HepG2 (cell line): ENCODE measurements at regions not wholly inside any gene's neighbourhood (a gene's known extent, or its start where the extent isn't known, plus 50 kb on each side); places are given as distances from the start of the nearest gene placed in this dataset.

Source experiments
- CERS6 ChIP-seq: sonication (generic); formaldehyde crosslinking; IDR thresholded peaks from 2 replicates; pipeline ENCODE4 v1.5.0; 2020; ENCODE audit warnings: missing genetic modification reagents
- CREB1 ChIP-seq, 2 experiments: fragments of 450-650 bp in 1 of 2; IDR thresholded peaks; 2 replicates each; pipeline ENCODE4 v1.6.1; 2016 to 2017; ENCODE audit warnings: control low read depth in 1 of 2, mild to moderate bottlenecking in 1 of 2, missing compliant biosample characterization in 1 of 2, missing genetic modification characterization in 1 of 2
- DNMT3B ChIP-seq: conservative IDR thresholded peaks from 2 replicates; pipeline ENCODE4 v1.6.1; 2016; ENCODE audit warnings: missing biosample characterization, control low read depth
- DRAP1 ChIP-seq: IDR thresholded peaks from 2 replicates; pipeline ENCODE4 v1.6.1; 2016; ENCODE audit warnings: missing genetic modification reagents, missing compliant biosample characterization
- FOSL1 ChIP-seq: sonication (generic); formaldehyde crosslinking; IDR thresholded peaks from 2 replicates; pipeline ENCODE4 v1.9.0; 2021; ENCODE audit warnings: missing genetic modification reagents, borderline replicate concordance
- FOSL2 ChIP-seq: sonication (generic); formaldehyde crosslinking; IDR thresholded peaks from 2 replicates; pipeline ENCODE4 v1.4.0; 2020; ENCODE audit warnings: missing genetic modification reagents
- GATAD2A ChIP-seq: IDR thresholded peaks from 2 replicates; pipeline ENCODE4 v1.6.1; 2016
- GTF2F1 ChIP-seq: fragments of 150-350 bp; IDR thresholded peaks from 2 replicates; pipeline ENCODE4 v1.6.1; 2014; ENCODE audit warnings: low read length
- HMG20A ChIP-seq: IDR thresholded peaks from 2 replicates; pipeline ENCODE4 v1.6.1; 2016; ENCODE audit warnings: borderline replicate concordance
- HMGXB4 ChIP-seq, 2 experiments: sonication (generic) in 1 of 2; formaldehyde crosslinking in 1 of 2; IDR thresholded peaks; 2 replicates each; pipeline versions ENCODE4 v1.4.0 to v1.6.1; 2018 to 2020; ENCODE audit warnings: missing genetic modification reagents in 2 of 2, borderline replicate concordance in 1 of 2, low read depth in 1 of 2, mild to moderate bottlenecking in 1 of 2, missing biosample characterization in 1 of 2
- MAF1 ChIP-seq: sonication (generic); formaldehyde crosslinking; IDR thresholded peaks from 2 replicates; pipeline ENCODE4 v1.5.0; 2020; ENCODE audit warnings: missing genetic modification reagents, borderline replicate concordance
- MIER2 ChIP-seq: IDR thresholded peaks from 2 replicates; pipeline ENCODE4 v1.6.1; 2016; ENCODE audit warnings: missing biosample characterization, missing genetic modification reagents
- MXD4 ChIP-seq: IDR thresholded peaks from 2 replicates; pipeline ENCODE4 v1.6.1; 2016; ENCODE audit warnings: mild to moderate bottlenecking, missing biosample characterization, missing genetic modification reagents
- NBN ChIP-seq: fragments of 450-650 bp; conservative IDR thresholded peaks from 2 replicates; pipeline ENCODE4 v1.6.1; 2017
- NR2F6 ChIP-seq, 2 experiments: IDR thresholded peaks; 2 replicates each; pipeline ENCODE4 v1.6.1; 2016; ENCODE audit warnings: antibody characterized with exemption in 1 of 2, mild to moderate bottlenecking in 1 of 2
- SALL2 ChIP-seq: sonication (generic); formaldehyde crosslinking; IDR thresholded peaks from 2 replicates; pipeline ENCODE4 v1.8.1; 2023; ENCODE audit warnings: mild to moderate bottlenecking, missing genetic modification reagents, inconsistent platforms
- SIX4 ChIP-seq: sonication (generic); formaldehyde crosslinking; IDR thresholded peaks from 2 replicates; pipeline ENCODE4 v1.4.0; 2020; ENCODE audit warnings: missing genetic modification reagents
- SNAPC2 ChIP-seq: sonication (generic); formaldehyde crosslinking; IDR thresholded peaks from 2 replicates; pipeline ENCODE4 v1.8.1; 2022; ENCODE audit warnings: mild to moderate bottlenecking, missing genetic modification reagents
- THAP11 ChIP-seq: IDR thresholded peaks from 2 replicates; pipeline ENCODE4 v1.6.1; 2016; ENCODE audit warnings: missing biosample characterization, missing genetic modification reagents
- ZBTB26 ChIP-seq: IDR thresholded peaks from 2 replicates; pipeline ENCODE4 v1.6.1; 2016; ENCODE audit warnings: missing compliant biosample characterization, missing genetic modification reagents, borderline replicate concordance
- ZNF24 ChIP-seq: fragments of 450-650 bp; IDR thresholded peaks from 2 replicates; pipeline ENCODE4 v1.6.1; 2017; ENCODE audit warnings: antibody characterized with exemption, mild to moderate bottlenecking
- ZNF264 ChIP-seq: sonication (generic); formaldehyde crosslinking; IDR thresholded peaks from 2 replicates; pipeline ENCODE4 v1.4.0; 2020; ENCODE audit warnings: missing genetic modification reagents
- ZNF331 ChIP-seq: sonication (generic); formaldehyde crosslinking; IDR thresholded peaks from 2 replicates; pipeline ENCODE4 v1.4.0; 2020; ENCODE audit warnings: missing genetic modification reagents
- ZNF501 ChIP-seq: sonication (generic); formaldehyde crosslinking; IDR thresholded peaks from 2 replicates; pipeline ENCODE4 v1.5.1; 2020; ENCODE audit warnings: mild to moderate bottlenecking, moderate library complexity, missing genetic modification reagents
- ZNF556 ChIP-seq: sonication (generic); formaldehyde crosslinking; IDR thresholded peaks from 2 replicates; pipeline ENCODE4 v1.4.0; 2020; ENCODE audit warnings: mild to moderate bottlenecking, missing genetic modification reagents, borderline replicate concordance
- ZNF572 ChIP-seq: sonication (generic); formaldehyde crosslinking; IDR thresholded peaks from 2 replicates; pipeline ENCODE4 v1.5.1; 2020; ENCODE audit warnings: mild to moderate bottlenecking, missing genetic modification reagents
- ZNF792 ChIP-seq: IDR thresholded peaks from 2 replicates; pipeline ENCODE4 v1.6.1; 2016
- ZSCAN9 ChIP-seq: IDR thresholded peaks from 2 replicates; pipeline ENCODE4 v1.6.1; 2016; ENCODE audit warnings: borderline replicate concordance

GRCh38 chr14:31937730-31938346 lies 139.3 kb upstream of the ARHGAP5 start (continued):
- no peak for TF ChIP-seq ZNF264 (CRISPR knock-in tag)
- TF ChIP-seq SALL2 (CRISPR knock-in tag), result 0 out of 2 replicates have a peak, but pooled peaks have one; percentile 23
- peak; percentile 65; the same call in 1 of the 2 replicates for TF ChIP-seq NR2F6 (IDR thresholded peaks at IDR 0.05)
- TF ChIP-seq NR2F6 (CRISPR knock-in tag; IDR thresholded peaks at IDR 0.05), result peak; percentile 93
- TF ChIP-seq ZBTB26, result peak; percentile 73; the same call in 1 of the 2 replicates
- TF ChIP-seq HMG20A (CRISPR knock-in tag), result peak; percentile 74; the same call in 1 of the 2 replicates
- TF ChIP-seq MAF1 (CRISPR knock-in tag), result no peak
- TF ChIP-seq SNAPC2, result no peak
- TF ChIP-seq NBN, result no peak
- 0 out of 2 replicates have a peak, but pooled peaks have one; percentile 21 for TF ChIP-seq MXD4 (CRISPR knock-in tag)
- peak; percentile 99 for TF ChIP-seq ZNF24
- peak; percentile 99 for TF ChIP-seq ZNF792 (CRISPR knock-in tag)
- 0 out of 4 replicates have a peak, but pooled peaks of 1 of the 2 experiments have one; percentile 58 for TF ChIP-seq HMGXB4 (CRISPR knock-in tag; IDR thresholded peaks at IDR 0.05; ENCODE audit: borderline replicate concordance in 1 of 2, low read depth in 1 of 2)
- TF ChIP-seq DNMT3B (CRISPR knock-in tag), result peak; percentile 52; the same call in 1 of the 2 replicates
- no peak for TF ChIP-seq ZNF572 (CRISPR knock-in tag)
- peak; percentile 64; the same call in 1 of the 2 replicates for TF ChIP-seq FOSL1 (CRISPR knock-in tag)
- no peak for TF ChIP-seq ZNF556
- peak; percentile 43; the same call in 1 of the 2 replicates for TF ChIP-seq THAP11 (CRISPR knock-in tag)
- TF ChIP-seq MIER2 (CRISPR knock-in tag), result peak; percentile 60; the same call in 1 of the 2 replicates
- peak; percentile 95; the same call in 1 of the 2 replicates for TF ChIP-seq ZSCAN9 (CRISPR knock-in tag)
- TF ChIP-seq SIX4 (CRISPR knock-in tag), result 0 out of 2 replicates have a peak, but pooled peaks have one; percentile 29
- no peak for TF ChIP-seq CERS6 (CRISPR knock-in tag)
- TF ChIP-seq ZNF501 (CRISPR knock-in tag), result no peak
- peak; percentile 98 for TF ChIP-seq FOSL2 (CRISPR knock-in tag)
- no peak for TF ChIP-seq GTF2F1
- TF ChIP-seq CREB1 (IDR thresholded peaks at IDR 0.05), result peak; percentile 73
- no peak for TF ChIP-seq CREB1 (CRISPR knock-in tag; IDR thresholded peaks at IDR 0.05)
- TF ChIP-seq ZNF331 (CRISPR knock-in tag), result peak; percentile 61
- TF ChIP-seq DRAP1 (CRISPR knock-in tag), result peak; percentile 51; the same call in 1 of the 2 replicates
- peak; percentile 80 for TF ChIP-seq GATAD2A (CRISPR knock-in tag)
